HG03432 (cell line): ENCODE measurements at regions not wholly inside any gene's neighbourhood (a gene's known extent, or its start where the extent isn't known, plus 50 kb on each side); places are given as distances from the start of the nearest gene placed in this dataset.
A peak's percentile ranks its signal among the peaks of the same experiment; 100 is the strongest.
"Not testable (repeated sequence)": the region's sequence is repeated elsewhere in the genome, so short reads cannot be mapped to it uniquely, and the experiment has no call there.

Source experiments
- ATAC-seq: cut with Tn5 transposase; IDR thresholded peaks from one replicate; pipeline ENCODE4 v1.9.1; 2021; ENCODE audit warnings: mild to moderate bottlenecking, moderate library complexity; ENCODE audit not compliant: unreplicated experiment

GRCh38 chr12:94863321-94864035, 140.0 kb downstream of the NDUFA12 start:
- no peak for ATAC-seq

GRCh38 chr12:94862421-94862820, 141.1 kb downstream of the NDUFA12 start:
- no peak for ATAC-seq

GRCh38 chr12:94856324-94856723, 147.2 kb downstream of the NDUFA12 start:
- ATAC-seq = no peak

GRCh38 chr12:94855853-94856252, 147.6 kb downstream of the NDUFA12 start:
- ATAC-seq = no peak

- ATAC-seq = no peak
Measured at GRCh38 chr12:94851396-94852028, 152.0 kb downstream of the NDUFA12 start.

GRCh38 chr12:94849411-94849976, 154.0 kb downstream of the NDUFA12 start:
- ATAC-seq = no peak

- no peak for ATAC-seq
Measured at GRCh38 chr12:94848966-94849365, 154.5 kb downstream of the NDUFA12 start.

- no peak for ATAC-seq
Measured at GRCh38 chr12:94845110-94845509, 158.4 kb downstream of the NDUFA12 start.

GRCh38 chr12:94844452-94844851, 159.0 kb downstream of the NDUFA12 start:
- no peak for ATAC-seq

- ATAC-seq = no peak
Measured at GRCh38 chr12:94841904-94842610, 161.4 kb downstream of the NDUFA12 start.

- no peak for ATAC-seq
Measured at GRCh38 chr12:94841177-94841576, 162.3 kb downstream of the NDUFA12 start.

- ATAC-seq = peak; percentile 88
Measured at GRCh38 chr12:94839347-94839746, 164.2 kb downstream of the NDUFA12 start.

GRCh38 chr12:94836952-94837670, 166.4 kb downstream of the NDUFA12 start:
- ATAC-seq = not testable (repeated sequence)

GRCh38 chr12:94834036-94834625, 169.4 kb downstream of the NDUFA12 start:
- ATAC-seq = no peak

GRCh38 chr12:94832780-94833681, 170.5 kb downstream of the NDUFA12 start:
- no peak for ATAC-seq

GRCh38 chr12:94832105-94832504, 171.4 kb downstream of the NDUFA12 start:
- no peak for ATAC-seq

- ATAC-seq = peak; percentile 86
Measured at GRCh38 chr12:94831081-94831751, 172.3 kb downstream of the NDUFA12 start.

- no peak for ATAC-seq
Measured at GRCh38 chr12:94829552-94829951, 173.9 kb downstream of the NDUFA12 start.

- ATAC-seq = no peak
Measured at GRCh38 chr12:94819011-94819410, 168.7 kb upstream of the TMCC3 start.
